GM21367 (cell line): ENCODE measurements at regions not wholly inside any gene's neighbourhood (a gene's known extent, or its start where the extent isn't known, plus 50 kb on each side); places are given as distances from the start of the nearest gene placed in this dataset.

ENCODE experiments used
- ATAC-seq: cut with Tn5 transposase; IDR thresholded peaks from one replicate; pipeline ENCODE4 v1.9.1; 2021; ENCODE audit not compliant: unreplicated experiment

DNA sequence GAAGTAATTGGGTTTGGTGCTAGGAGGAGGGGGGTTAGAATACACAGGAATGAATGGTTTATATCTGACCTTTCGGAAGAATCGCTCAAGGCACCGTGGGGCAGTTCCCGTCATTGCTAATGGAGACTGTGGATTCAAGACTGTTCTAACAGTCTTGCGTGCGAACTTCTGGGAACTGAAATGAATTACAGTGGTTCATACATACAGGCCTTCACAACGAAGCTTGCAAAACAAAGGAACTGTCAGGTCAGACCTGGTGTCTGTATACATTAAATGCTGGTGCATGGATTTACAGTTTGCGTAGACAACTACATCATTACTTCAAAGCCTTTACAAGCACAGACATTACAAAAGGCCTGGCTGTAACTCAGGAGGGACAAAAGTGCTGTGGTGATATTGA is 983.9 kb downstream of the CDH11 start:
- no peak for ATAC-seq

GRCh38 chr16:64136743-64137142 is 985.1 kb downstream of the CDH11 start:
- ATAC-seq: no peak

DNA sequence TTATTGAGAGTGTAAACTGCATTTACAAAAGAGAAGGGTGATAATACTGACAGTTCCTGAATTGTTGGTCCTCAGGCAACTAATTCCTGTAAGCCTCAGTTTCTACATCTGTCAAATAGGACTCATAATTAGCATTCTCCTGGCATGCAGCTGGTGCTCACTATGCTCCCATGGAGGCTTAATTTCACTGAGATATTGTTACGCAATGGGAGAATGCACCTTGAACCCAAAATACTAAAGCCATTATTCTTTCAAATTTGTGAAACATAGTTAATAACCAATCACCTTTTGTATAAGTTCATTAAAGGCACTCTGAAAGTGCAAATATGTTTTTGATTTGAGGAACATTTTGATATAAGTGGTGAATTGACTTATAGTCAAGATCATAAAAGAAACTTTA is 985.5 kb downstream of the CDH11 start:
- ATAC-seq: no peak

GRCh38 chr16:64133366-64133765 is 988.5 kb downstream of the CDH11 start:
- ATAC-seq: no peak

DNA sequence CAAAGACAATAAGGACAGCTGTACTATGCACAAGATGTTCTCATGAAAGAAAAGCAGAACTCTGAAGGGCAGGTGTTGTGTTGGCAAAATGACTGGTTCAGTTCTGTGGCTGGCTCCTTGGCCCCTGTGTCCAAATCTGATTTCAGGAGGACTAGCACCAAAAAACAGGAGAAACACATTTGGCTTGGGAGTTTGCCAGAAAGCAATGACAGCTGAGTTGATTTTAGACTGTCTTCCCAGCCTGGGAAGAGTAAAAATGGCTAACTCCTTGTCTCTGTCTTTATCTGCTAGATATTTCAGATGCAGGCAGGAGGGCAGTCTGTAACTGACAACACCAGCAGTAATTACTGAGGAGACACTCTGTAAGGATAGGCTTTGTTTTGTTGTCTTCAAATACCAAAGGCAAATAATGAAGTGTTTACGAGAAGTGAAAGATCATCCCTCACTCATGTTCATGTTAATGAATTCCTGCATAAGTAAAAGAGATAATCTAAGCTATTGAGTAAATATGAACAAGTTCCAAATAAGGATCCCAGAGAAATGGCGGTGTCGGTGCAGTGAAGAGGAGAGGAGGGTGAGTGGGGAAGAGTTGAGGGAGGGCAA is 989.0 kb downstream of the CDH11 start:
- no peak for ATAC-seq

- ATAC-seq: no peak
Measured at GRCh38 chr16:64132190-64132589, 989.7 kb downstream of the CDH11 start.

- no peak for ATAC-seq
Measured at GRCh38 chr16:64131423-64131822, 990.4 kb downstream of the CDH11 start.

DNA sequence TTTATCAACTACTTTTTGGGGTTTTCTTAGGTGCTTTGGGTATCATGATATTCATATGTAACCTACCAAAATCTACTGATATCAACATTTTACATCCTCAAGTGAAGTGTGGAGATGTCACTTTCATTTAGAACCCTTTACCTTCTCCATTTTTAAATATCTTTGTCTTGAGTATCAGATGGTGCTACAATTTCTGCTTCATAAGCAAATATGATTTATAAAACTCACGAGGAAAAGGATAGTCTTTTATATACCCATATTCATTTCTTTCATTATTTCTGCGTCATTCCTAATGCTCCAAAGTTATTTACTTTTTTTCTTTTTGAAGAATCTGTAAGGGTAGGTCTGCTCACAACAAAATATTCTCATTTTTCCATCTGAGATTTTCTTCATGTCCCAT is 991.7 kb downstream of the CDH11 start:
- ATAC-seq: no peak

GRCh38 chr16:64122177-64122576 is 999.7 kb downstream of the CDH11 start:
- ATAC-seq: no peak

DNA sequence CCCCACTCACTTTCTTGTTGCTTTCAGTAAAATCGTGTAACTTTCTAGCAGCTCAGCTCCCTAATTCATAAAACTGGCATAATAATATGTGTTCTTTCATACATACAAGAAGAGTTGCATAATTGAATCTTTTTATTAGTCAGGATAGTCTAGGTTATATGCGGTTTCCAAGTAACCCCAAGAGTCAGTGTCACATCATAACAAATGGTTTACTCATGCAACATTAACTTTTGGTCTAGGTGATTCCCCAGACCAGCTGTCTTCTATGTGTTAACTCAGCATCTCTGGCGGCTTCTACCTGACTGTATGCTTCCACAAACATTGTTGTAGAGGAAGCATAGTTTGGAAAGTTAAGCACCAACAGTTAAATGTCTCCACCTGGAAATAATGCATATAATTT is 1000.4 kb downstream of the CDH11 start:
- ATAC-seq: no peak

GRCh38 chr16:64116151-64116550 is 1005.7 kb downstream of the CDH11 start:
- no peak for ATAC-seq

DNA sequence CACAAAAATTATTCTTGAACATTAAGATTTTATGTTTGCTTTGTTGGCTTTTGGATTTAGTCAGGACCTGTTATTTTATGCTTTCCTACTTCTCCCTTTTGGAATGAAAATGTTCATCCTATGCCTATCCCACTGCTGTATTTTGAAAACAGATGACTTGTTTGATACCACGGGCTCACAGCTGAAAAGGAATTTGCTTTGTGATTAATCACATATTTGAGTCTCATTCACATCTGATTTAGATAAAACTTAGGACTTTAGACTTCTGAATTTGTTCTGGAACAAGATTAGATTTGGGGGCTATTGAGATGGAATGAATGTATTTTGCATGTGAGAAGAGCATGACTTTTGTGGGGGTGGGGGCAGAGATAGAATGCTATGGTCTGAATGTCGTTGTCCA is 1012.6 kb downstream of the CDH11 start:
- ATAC-seq: no peak

- ATAC-seq: no peak
Measured at GRCh38 chr16:64102654-64103053, 1019.2 kb downstream of the CDH11 start.

GRCh38 chr16:64098451-64098850 is 1023.4 kb downstream of the CDH11 start:
- ATAC-seq: no peak

DNA sequence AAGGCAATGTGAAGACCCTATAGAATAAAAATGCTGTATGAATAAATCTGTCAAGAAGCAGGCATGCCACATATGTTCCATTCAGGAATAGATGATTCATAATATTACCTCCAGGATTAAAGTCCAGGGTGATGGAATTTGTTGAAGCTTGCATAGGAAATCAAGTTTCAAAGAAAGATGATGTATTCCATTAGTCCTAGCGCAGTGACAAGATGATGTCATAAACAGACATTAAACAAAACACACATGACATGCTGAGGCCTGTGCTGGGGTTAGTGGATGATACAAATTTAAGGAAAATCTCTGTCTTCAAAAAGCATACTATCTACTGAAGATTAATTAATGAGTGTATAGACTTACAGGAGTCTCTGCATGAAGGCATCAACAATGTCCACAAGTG is 1025.2 kb downstream of the CDH11 start:
- ATAC-seq: no peak

DNA sequence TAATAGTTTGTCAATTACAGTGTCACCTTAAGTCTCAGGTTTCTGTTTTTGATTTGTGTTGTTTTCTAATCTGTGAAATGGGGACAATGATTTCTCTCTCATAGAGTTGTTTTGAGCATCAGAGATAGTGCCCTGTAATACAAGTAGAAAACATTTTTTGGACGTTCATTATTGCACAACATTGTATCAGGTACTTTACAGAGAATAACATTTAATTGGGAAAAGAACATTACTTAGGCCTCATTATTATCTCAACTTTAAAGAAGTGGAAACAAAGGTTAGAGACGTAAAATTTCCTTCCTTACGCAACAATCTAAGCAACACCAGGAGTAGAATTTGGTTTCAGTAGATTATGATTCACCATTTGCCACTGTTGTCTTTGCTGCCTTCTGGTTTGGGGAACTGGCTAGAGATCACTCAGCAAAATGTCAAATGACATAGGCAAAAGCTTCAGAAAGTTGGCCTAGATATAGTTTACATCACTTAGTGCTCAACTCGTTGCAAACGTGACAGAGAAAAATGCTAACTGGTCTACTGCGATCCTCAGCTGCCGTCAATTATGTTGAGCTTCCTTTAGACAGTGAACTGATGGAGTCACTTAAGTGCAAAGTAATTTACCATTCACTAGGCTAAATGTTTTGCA is 1026.8 kb downstream of the CDH11 start:
- no peak for ATAC-seq

- no peak for ATAC-seq
Measured at GRCh38 chr16:64094181-64094965, 1027.5 kb downstream of the CDH11 start.

GRCh38 chr16:64092271-64092670 is 1029.6 kb downstream of the CDH11 start:
- ATAC-seq: no peak

DNA sequence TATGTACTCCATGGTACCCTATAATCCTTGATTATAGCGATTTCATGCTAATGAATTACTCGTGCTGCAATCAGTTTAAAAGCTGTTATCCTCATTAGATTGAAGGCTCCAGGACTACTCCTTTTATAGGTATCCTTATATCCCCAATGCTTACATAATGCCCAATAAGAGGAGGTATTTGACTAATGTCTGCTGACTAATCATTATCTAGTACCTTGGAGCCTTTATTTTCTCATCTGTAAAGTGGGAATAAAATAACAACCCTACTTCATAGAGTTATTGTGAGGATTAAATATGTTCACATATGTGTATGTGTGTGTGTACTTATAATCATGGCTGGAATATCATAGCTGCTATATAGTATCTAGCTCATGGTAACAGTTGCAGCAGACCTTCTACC is 1031.5 kb downstream of the CDH11 start:
- ATAC-seq: no peak

- ATAC-seq: no peak
Measured at GRCh38 chr16:64089697-64090096, 1032.2 kb downstream of the CDH11 start.

- no peak for ATAC-seq
Measured at GRCh38 chr16:64088838-64089237, 1033.0 kb downstream of the CDH11 start.

- no peak for ATAC-seq
Measured at GRCh38 chr16:64085296-64085695, 1036.6 kb downstream of the CDH11 start.
